ENCODE measurements at regions not wholly inside any gene's neighbourhood (a gene's known extent, or its start where the extent isn't known, plus 50 kb on each side); places are given as distances from the start of the nearest gene placed in this dataset.

GRCh38 chrX:94107981-94108380 is 434.0 kb downstream of the FAM133A start:
- TF ChIP-seq REST (IDR thresholded peaks at IDR 0.05): no peak
- TF ChIP-seq CTCF (IDR thresholded peaks at IDR 0.05; ENCODE audit: low read depth, low read length, missing input control): no peak
- TF ChIP-seq SP1 (IDR thresholded peaks at IDR 0.05): no peak
- no peak for TF ChIP-seq FOXA2 (IDR thresholded peaks at IDR 0.05)
- TF ChIP-seq, protein P1, sequence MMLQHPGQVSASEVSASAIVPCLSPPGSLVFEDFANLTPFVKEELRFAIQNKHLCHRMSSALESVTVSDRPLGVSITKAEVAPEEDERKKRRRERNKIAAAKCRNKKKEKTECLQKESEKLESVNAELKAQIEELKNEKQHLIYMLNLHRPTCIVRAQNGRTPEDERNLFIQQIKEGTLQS (IDR thresholded peaks at IDR 0.05): no peak
- TF ChIP-seq RXRA (IDR thresholded peaks at IDR 0.05): peak in 1 of 2 donors; percentile 6
- no peak for TF ChIP-seq YY1 (IDR thresholded peaks at IDR 0.05)
- TF ChIP-seq TAF1 (conservative IDR thresholded peaks at IDR 0.05): no peak
- peak in 1 of 2 donors; percentile 40 for TF ChIP-seq RAD21 (IDR thresholded peaks at IDR 0.05)
- no peak for TF ChIP-seq GABPA (IDR thresholded peaks at IDR 0.05 in 1 of 2, conservative IDR thresholded peaks at IDR 0.05 in 1 of 2)
- TF ChIP-seq, protein P2, sequence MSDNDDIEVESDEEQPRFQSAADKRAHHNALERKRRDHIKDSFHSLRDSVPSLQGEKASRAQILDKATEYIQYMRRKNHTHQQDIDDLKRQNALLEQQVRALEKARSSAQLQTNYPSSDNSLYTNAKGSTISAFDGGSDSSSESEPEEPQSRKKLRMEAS (IDR thresholded peaks at IDR 0.05): no peak
